Breast epithelium (tissue), 4 donors: ENCODE measurements at regions not wholly inside any gene's neighbourhood (a gene's known extent, or its start where the extent isn't known, plus 50 kb on each side); places are given as distances from the start of the nearest gene placed in this dataset.

Source experiments
- DNase-seq, 2 donors: peaks; one replicate each; pipeline ENCODE4 v3.0.0-alpha.2; 2019; ENCODE audit warnings: low spot score in 2 of 2
- H3K27ac ChIP-seq, 2 donors: fragments of 200-600 bp; sonication (generic) in 1 of 2; one replicate each; pipeline ENCODE4 v1.5.1; 2016 to 2019; ENCODE audit warnings: mild to moderate bottlenecking in 1 of 2
- H3K27me3 ChIP-seq, 2 donors: fragments of 200-600 bp; sonication (generic) in 1 of 2; one replicate each; pipeline versions ENCODE4 v1.5.1 to v1.6.0; 2017 to 2019; ENCODE audit warnings: control low read depth in 1 of 2, mild to moderate bottlenecking in 1 of 2
- H3K36me3 ChIP-seq: fragments of 200-600 bp; one replicate; pipeline ENCODE4 v1.5.1; 2019
- H3K4me1 ChIP-seq, 2 donors: fragments of 200-600 bp; sonication (generic); one replicate each; pipeline ENCODE4 v1.5.1; 2016 to 2019; ENCODE audit warnings: control low read depth in 1 of 2
- H3K4me3 ChIP-seq, 3 donors: fragments of 200-600 bp; sonication (generic); 1 replicate in 2 of 3; 2 replicates in 1 of 3; pipeline ENCODE4 v1.5.1; 2016 to 2019; ENCODE audit warnings: mild to moderate bottlenecking in 3 of 3, moderate library complexity in 2 of 3
- H3K9me3 ChIP-seq, 2 donors: fragments of 200-600 bp; sonication (generic) in 1 of 2; one replicate each; pipeline ENCODE4 v1.5.1; 2016 to 2019; ENCODE audit warnings: control low read depth in 1 of 2
- POLR2A ChIP-seq: fragments of 450-650 bp; IDR thresholded peaks from one replicate; pipeline ENCODE4 v1.6.1; 2016; ENCODE audit warnings: antibody characterized with exemption, mild to moderate bottlenecking, moderate library complexity
- POLR2AphosphoS5 ChIP-seq, 3 donors: sonication (generic); formaldehyde crosslinking; IDR thresholded peaks; one replicate each; pipeline ENCODE4 v1.6.1; 2017; ENCODE audit warnings: antibody characterized with exemption in 3 of 3
- intact Hi-C: fragments of 100-400 bp; cut with DNase I; formaldehyde crosslinking; loops from one replicate; pipeline ENCODE4 v1.15.1; 2023; ENCODE audit warnings: low total_unique reads
- TF ChIP-seq, protein P1 (sequence below), 3 donors: fragments of 450-650 bp; IDR thresholded peaks; one replicate each; pipeline ENCODE4 v1.5.1; 2016 to 2017; ENCODE audit warnings: antibody characterized with exemption in 3 of 3, mild to moderate bottlenecking in 3 of 3, moderate library complexity in 3 of 3

DNA sequence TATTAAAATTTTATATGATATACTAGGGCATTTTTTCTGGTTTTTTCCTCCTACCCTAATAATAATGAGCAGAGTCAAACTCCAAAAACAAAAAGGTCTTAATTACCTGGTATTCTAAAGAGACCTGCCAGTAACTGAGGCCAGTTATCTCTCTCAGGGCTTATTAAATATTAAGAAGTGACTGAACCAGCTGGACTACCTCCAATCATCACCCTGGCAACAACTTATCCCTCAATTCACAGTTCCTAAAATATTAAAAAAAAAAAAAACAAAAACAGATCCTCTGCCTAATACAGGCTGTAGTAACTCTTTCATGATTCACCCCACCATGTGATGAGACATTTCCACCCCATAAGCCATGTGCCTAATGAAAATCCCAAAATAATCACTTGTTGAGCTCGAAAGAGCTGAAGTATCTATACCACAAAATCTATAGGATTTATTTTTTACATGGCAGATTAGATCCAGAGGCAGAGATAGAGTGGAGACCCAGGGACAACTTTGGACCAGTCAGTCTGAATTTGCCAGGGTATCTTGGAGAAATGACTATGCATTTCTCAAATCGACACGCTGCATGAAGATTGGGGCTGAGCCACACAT is 698.0 kb downstream of the FAT4 start:
- TF ChIP-seq, protein P1, sequence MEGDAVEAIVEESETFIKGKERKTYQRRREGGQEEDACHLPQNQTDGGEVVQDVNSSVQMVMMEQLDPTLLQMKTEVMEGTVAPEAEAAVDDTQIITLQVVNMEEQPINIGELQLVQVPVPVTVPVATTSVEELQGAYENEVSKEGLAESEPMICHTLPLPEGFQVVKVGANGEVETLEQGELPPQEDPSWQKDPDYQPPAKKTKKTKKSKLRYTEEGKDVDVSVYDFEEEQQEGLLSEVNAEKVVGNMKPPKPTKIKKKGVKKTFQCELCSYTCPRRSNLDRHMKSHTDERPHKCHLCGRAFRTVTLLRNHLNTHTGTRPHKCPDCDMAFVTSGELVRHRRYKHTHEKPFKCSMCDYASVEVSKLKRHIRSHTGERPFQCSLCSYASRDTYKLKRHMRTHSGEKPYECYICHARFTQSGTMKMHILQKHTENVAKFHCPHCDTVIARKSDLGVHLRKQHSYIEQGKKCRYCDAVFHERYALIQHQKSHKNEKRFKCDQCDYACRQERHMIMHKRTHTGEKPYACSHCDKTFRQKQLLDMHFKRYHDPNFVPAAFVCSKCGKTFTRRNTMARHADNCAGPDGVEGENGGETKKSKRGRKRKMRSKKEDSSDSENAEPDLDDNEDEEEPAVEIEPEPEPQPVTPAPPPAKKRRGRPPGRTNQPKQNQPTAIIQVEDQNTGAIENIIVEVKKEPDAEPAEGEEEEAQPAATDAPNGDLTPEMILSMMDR (IDR thresholded peaks at IDR 0.05): no peak
- TF ChIP-seq POLR2AphosphoS5 (IDR thresholded peaks at IDR 0.05) (no peak), POLR2A (no peak)

DNA sequence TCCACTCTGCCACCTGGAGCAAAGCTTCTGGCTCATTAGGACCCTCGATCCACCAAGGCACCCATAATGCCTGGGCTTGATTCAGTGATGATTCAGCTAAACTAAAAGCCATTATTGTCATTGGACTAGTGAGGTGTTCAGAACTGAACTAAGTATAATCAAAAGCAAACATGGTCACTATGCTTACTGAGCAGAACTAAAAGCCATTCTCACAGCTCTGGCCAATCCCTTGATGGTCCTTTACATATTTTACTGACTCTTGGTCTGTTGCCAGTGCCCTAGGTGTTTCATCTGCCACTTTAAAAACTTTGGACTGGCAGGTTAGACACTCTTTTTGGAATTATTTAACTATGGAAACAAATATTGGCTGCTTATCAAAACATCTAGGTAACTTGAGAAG is 703.5 kb downstream of the FAT4 start:
- TF ChIP-seq, protein P1 (IDR thresholded peaks at IDR 0.05): no peak
- TF ChIP-seq POLR2AphosphoS5 (IDR thresholded peaks at IDR 0.05) (no peak), POLR2A (no peak)
- Histone ChIP-seq H3K27me3 (no peaks in the 10 kb centered on the region), H3K4me3 (no peak overlapping the region), H3K9me3 (no peaks in the 10 kb centered on the region), H3K4me1 (no peaks in the 10 kb centered on the region), H3K36me3 (no peaks in the 10 kb centered on the region), H3K27ac (no peak overlapping the region)
- intact Hi-C loops: no loop called here
- DNase-seq: no peak

More for the DNA sequence above, 698.0 kb downstream of the FAT4 start:
- no peak for DNase-seq
- H3K27me3 ChIP-seq: no peaks in the 10 kb centered on the region
- H3K9me3 ChIP-seq: peaks cover 0 to 11% of the 10 kb centered on the region in 2 donors
- no peaks in the 10 kb centered on the region for H3K4me1 ChIP-seq
- intact Hi-C loops: loop anchor here (1.0 kb wide), 1 partner anchor 24 kb away; no protein-coding TSS in a partner anchor
- H3K36me3 ChIP-seq: no peaks in the 10 kb centered on the region
- H3K27ac ChIP-seq: no peak overlapping the region
- H3K4me3 ChIP-seq: no peak overlapping the region

- Histone ChIP-seq H3K36me3 (no peaks in the 10 kb centered on the region), H3K27ac (no peak overlapping the region), H3K4me1 (no peaks in the 10 kb centered on the region), H3K27me3 (no peaks in the 10 kb centered on the region), H3K4me3 (no peak overlapping the region), H3K9me3 (no peaks in the 10 kb centered on the region)
- no peak for DNase-seq
- intact Hi-C loops: no loop called here
- no peak for TF ChIP-seq POLR2AphosphoS5 (IDR thresholded peaks at IDR 0.05)
- TF ChIP-seq, protein P1 (IDR thresholded peaks at IDR 0.05): no peak
- TF ChIP-seq POLR2A: no peak
Measured at GRCh38 chr4:126023896-126024295, 709.1 kb downstream of the FAT4 start.

- TF ChIP-seq POLR2A: no peak
- no peak for TF ChIP-seq POLR2AphosphoS5 (IDR thresholded peaks at IDR 0.05)
- TF ChIP-seq, protein P1 (IDR thresholded peaks at IDR 0.05): no peak
- Histone ChIP-seq H3K4me1 (no peaks in the 10 kb centered on the region), H3K9me3 (peaks cover 9 to 13% of the 10 kb centered on the region in 2 donors), H3K36me3 (no peaks in the 10 kb centered on the region), H3K27ac (no peak overlapping the region), H3K4me3 (no peak overlapping the region), H3K27me3 (no peaks in the 10 kb centered on the region)
- DNase-seq: no peak
- intact Hi-C loops: no loop called here
Measured at GRCh38 chr4:126027601-126028000, 712.8 kb downstream of the FAT4 start.

DNA sequence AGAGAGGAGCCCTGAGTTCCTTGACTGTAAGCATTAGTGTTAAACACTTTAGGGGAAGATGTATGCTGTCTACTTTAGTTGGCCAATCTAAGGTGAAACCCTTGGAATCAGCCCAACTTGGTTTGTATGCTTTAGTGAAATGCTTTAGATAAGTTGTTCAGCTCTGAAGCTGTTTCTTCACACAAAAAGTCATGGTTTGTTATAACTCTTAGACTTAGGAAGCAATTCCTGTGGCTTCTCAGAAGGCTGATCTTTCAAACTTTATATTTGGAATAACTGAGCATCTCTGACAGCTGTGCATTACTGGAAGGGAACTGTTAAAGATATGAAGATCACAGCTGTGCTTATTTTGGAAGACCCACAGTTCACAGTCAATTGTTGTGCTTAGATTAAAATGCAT is 714.1 kb downstream of the FAT4 start:
- TF ChIP-seq POLR2AphosphoS5 (IDR thresholded peaks at IDR 0.05) (no peak), POLR2A (no peak)
- TF ChIP-seq, protein P1 (IDR thresholded peaks at IDR 0.05): no peak
- intact Hi-C loops: no loop called here
- H3K36me3 ChIP-seq: no peaks in the 10 kb centered on the region
- no peak overlapping the region for H3K4me3 ChIP-seq
- H3K4me1 ChIP-seq: no peaks in the 10 kb centered on the region
- no peak overlapping the region for H3K27ac ChIP-seq
- no peak for DNase-seq
- no peaks in the 10 kb centered on the region for H3K27me3 ChIP-seq
- H3K9me3 ChIP-seq: peaks cover 9 to 13% of the 10 kb centered on the region in 2 donors
